Endothelial cell of umbilical vein (primary cell): ENCODE measurements at regions not wholly inside any gene's neighbourhood (a gene's known extent, or its start where the extent isn't known, plus 50 kb on each side); places are given as distances from the start of the nearest gene placed in this dataset.

Source experiments
- BruUV-seq: library from RNA; stranded (reverse); fragments of 400-500 nt; replicated peaks from 2 replicates; lab custom pipeline; 2021; lab: Mats Ljungman, UMichigan
- CTCF ChIA-PET: fragments of 300-600, 350-600 bp; sonication (Branson Sonifier 250); formaldehyde crosslinking; loops from one replicate; lab custom pipeline; 2021; ENCODE audit warnings: antibody characterized with exemption, inconsistent platforms; lab: Charles Lee
- POLR2A ChIA-PET: fragments of 300-600, 350-600 bp; sonication (Branson Sonifier 250); formaldehyde crosslinking; loops from one replicate; lab custom pipeline; 2021; ENCODE audit warnings: antibody characterized with exemption, inconsistent platforms; lab: Charles Lee
- DNase-seq: peaks from one replicate; pipeline ENCODE4 v3.0.0-alpha.2; 2011; ENCODE audit warnings: low read depth, low spot score
- FAIRE-seq: peaks from 2 replicates; lab custom pipeline; 2011; peaks lifted over from hg19 to GRCh38; lab: Jason Lieb, UNC
- H2AFZ ChIP-seq: 2 replicates; pipeline ENCODE4 v1.6.0; 2012; ENCODE audit warnings: low read depth, low read length, control low read depth, inconsistent platforms
- H3K27ac ChIP-seq: 2 replicates; pipeline ENCODE4 v1.5.1; 2011; ENCODE audit warnings: low read depth, mild to moderate bottlenecking, control low read depth, low read length, moderate library complexity; ENCODE audit not compliant: insufficient read depth
- H3K27me3 ChIP-seq, 2 experiments: 2 replicates each; pipeline versions ENCODE4 v1.6.0 to v1.6.1; 2011; ENCODE audit warnings: low read length in 2 of 2, mixed read lengths in 1 of 2; ENCODE audit not compliant: control insufficient read depth in 2 of 2, insufficient read depth in 2 of 2
- H3K36me3 ChIP-seq, 2 experiments: 2 replicates in 1 of 2; 3 replicates in 1 of 2; pipeline ENCODE4 v1.5.1; 2011; ENCODE audit warnings: low read length in 2 of 2, mild to moderate bottlenecking in 1 of 2, moderate library complexity in 1 of 2; ENCODE audit not compliant: control insufficient read depth in 2 of 2, insufficient read depth in 2 of 2; ENCODE audit errors: extremely low read depth in 1 of 2
- H3K4me1 ChIP-seq: 3 replicates; pipeline ENCODE4 v1.5.1; 2011; ENCODE audit warnings: mild to moderate bottlenecking, low read length; ENCODE audit not compliant: control insufficient read depth, insufficient read depth; ENCODE audit errors: extremely low read depth
- H3K4me2 ChIP-seq: 2 replicates; pipeline ENCODE4 v1.6.1; 2011; ENCODE audit warnings: low read length, control low read depth, mixed read lengths; ENCODE audit not compliant: insufficient read depth
- H3K4me3 ChIP-seq, 3 experiments: fragments of 200-600 bp in 1 of 3; sonication (generic), shearing (Covaris generic) in 1 of 3; replicated peaks in 1 of 3; 2 replicates each; pipeline ENCODE4 v1.5.1; 2011 to 2016; ENCODE audit warnings: control low read depth in 3 of 3, low read length in 3 of 3, mild to moderate bottlenecking in 2 of 3, inconsistent platforms in 1 of 3, low read depth in 1 of 3, moderate library complexity in 1 of 3; ENCODE audit not compliant: insufficient read depth in 1 of 3
- H3K79me2 ChIP-seq: 2 replicates; pipeline ENCODE4 v1.6.0; 2012; ENCODE audit warnings: low read length, inconsistent platforms; ENCODE audit not compliant: control insufficient read depth, insufficient read depth
- H3K9ac ChIP-seq: replicated peaks from 2 replicates; pipeline ENCODE3; 2011; ENCODE audit warnings: low read length, control low read depth; ENCODE audit not compliant: insufficient read depth; ENCODE audit errors: extremely low read depth
- H3K9me1 ChIP-seq: replicated peaks from 3 replicates; pipeline ENCODE4 v1.6.0; 2011; ENCODE audit warnings: mild to moderate bottlenecking, low read length; ENCODE audit not compliant: control insufficient read depth, insufficient read depth; ENCODE audit errors: extremely low read depth
- H3K9me3 ChIP-seq: replicated peaks from 2 replicates; pipeline ENCODE4 v1.5.1; 2012; ENCODE audit warnings: low read length, inconsistent platforms; ENCODE audit not compliant: control insufficient read depth, insufficient read depth
- H4K20me1 ChIP-seq: replicated peaks from 2 replicates; pipeline ENCODE3; 2011; ENCODE audit warnings: mild to moderate bottlenecking, low read length; ENCODE audit not compliant: control insufficient read depth, insufficient read depth; ENCODE audit errors: extremely low read depth
- EZH2 ChIP-seq: IDR thresholded peaks from 2 replicates; pipeline ENCODE4 v1.6.1; 2012; ENCODE audit warnings: borderline replicate concordance, low read depth, mild to moderate bottlenecking, moderate library complexity, low read length, inconsistent platforms; ENCODE audit not compliant: severe bottlenecking
- FOS ChIP-seq: IDR thresholded peaks from 2 replicates; pipeline ENCODE4 v1.6.1; 2011; ENCODE audit warnings: mild to moderate bottlenecking, low read length, moderate library complexity, borderline replicate concordance; ENCODE audit not compliant: insufficient read depth
- GATA2 ChIP-seq: IDR thresholded peaks from 2 replicates; pipeline ENCODE4 v1.7.0; 2011; ENCODE audit warnings: low read depth, mild to moderate bottlenecking, moderate library complexity, mixed read lengths, low read length; ENCODE audit not compliant: insufficient read length, insufficient read depth
- JUN ChIP-seq: IDR thresholded peaks from 2 replicates; pipeline ENCODE4 v1.6.1; 2011; ENCODE audit warnings: borderline replicate concordance, low read depth; ENCODE audit not compliant: insufficient read length, insufficient read depth
- POLR2A ChIP-seq: IDR thresholded peaks from 2 replicates; pipeline ENCODE4 v1.6.1; 2012; ENCODE audit warnings: low read depth, mild to moderate bottlenecking, control low read depth, low read length
- POLR2AphosphoS5 ChIP-seq: IDR thresholded peaks from 2 replicates; pipeline ENCODE4 v1.6.1; 2012; ENCODE audit warnings: low read depth, mild to moderate bottlenecking, control low read depth, low read length, moderate library complexity; ENCODE audit not compliant: insufficient read depth
- dilution Hi-C: fragments of 300-500 bp; cut with MboI; formaldehyde crosslinking; loops from one replicate; pipeline ENCODE4 v1.15.0; 2019; ENCODE audit warnings: low sequenced_read_pairs; ENCODE audit not compliant: extremely low pct_ligation_motif_present
- intact Hi-C: fragments of 100-400 bp; cut with micrococcal nuclease; formaldehyde crosslinking; loops from one replicate; pipeline ENCODE4 v1.10.0; 2022
- TF ChIP-seq, protein P1 (sequence below), 2 donors: IDR thresholded peaks; 1 replicate in 1 of 2; 2 replicates in 1 of 2; pipeline ENCODE4 v1.5.1; 2011; ENCODE audit warnings: low read length in 2 of 2, mild to moderate bottlenecking in 2 of 2, moderate library complexity in 2 of 2, control low read depth in 1 of 2, inconsistent platforms in 1 of 2, low read depth in 1 of 2; ENCODE audit not compliant: insufficient read depth in 1 of 2; ENCODE audit errors: extremely low read depth in 1 of 2

GRCh38 chr1:116853680-116854402, 55.9 kb upstream of the PTGFRN start:
- Histone ChIP-seq H4K20me1 (no peaks in the 10 kb centered on the region), H2AFZ (peak overlapping the region; percentile 64), H3K27ac (peak overlapping the region; percentile 72), H3K9me3 (no peaks in the 10 kb centered on the region), H3K36me3 (no peaks in the 10 kb centered on the region), H3K4me1 (peaks cover 30% of the 10 kb centered on the region), H3K9ac (peak overlapping the region; percentile 35), H3K9me1 (no peaks in the 10 kb centered on the region), H3K79me2 (no peaks in the 10 kb centered on the region), H3K4me3 (no peak overlapping the region), H3K27me3 (no peaks in the 10 kb centered on the region), H3K4me2 (peak overlapping the region; percentile 67)
- ChIA-PET POLR2A (no interaction called here), CTCF (interaction anchor here (0.7 to 1.5 kb wide), 13 partner anchors 12 to 275 kb away, joined by 3 to 12 read pairs (median 4); partner anchors contain the start of gene TTF2)
- TF ChIP-seq FOS (peak; percentile 92), POLR2A (peak; percentile 3), JUN (peak; percentile 86), POLR2AphosphoS5 (peak; percentile 82), EZH2 (no peak), GATA2 (peak; percentile 74)
- TF ChIP-seq, protein P1, sequence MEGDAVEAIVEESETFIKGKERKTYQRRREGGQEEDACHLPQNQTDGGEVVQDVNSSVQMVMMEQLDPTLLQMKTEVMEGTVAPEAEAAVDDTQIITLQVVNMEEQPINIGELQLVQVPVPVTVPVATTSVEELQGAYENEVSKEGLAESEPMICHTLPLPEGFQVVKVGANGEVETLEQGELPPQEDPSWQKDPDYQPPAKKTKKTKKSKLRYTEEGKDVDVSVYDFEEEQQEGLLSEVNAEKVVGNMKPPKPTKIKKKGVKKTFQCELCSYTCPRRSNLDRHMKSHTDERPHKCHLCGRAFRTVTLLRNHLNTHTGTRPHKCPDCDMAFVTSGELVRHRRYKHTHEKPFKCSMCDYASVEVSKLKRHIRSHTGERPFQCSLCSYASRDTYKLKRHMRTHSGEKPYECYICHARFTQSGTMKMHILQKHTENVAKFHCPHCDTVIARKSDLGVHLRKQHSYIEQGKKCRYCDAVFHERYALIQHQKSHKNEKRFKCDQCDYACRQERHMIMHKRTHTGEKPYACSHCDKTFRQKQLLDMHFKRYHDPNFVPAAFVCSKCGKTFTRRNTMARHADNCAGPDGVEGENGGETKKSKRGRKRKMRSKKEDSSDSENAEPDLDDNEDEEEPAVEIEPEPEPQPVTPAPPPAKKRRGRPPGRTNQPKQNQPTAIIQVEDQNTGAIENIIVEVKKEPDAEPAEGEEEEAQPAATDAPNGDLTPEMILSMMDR (IDR thresholded peaks at IDR 0.05; ENCODE audit: extremely low read depth in 1 of 2, insufficient read depth in 1 of 2, low read depth in 1 of 2, low read length in 2 of 2): no peak
- dilution Hi-C loops: no loop called here
- FAIRE-seq: peak; percentile 97
- no TSS peak for BruUV-seq
- DNase-seq: peak; percentile 94
- intact Hi-C loops: loop anchor here (1.0 to 10.0 kb wide), 5 partner anchors 24 to 279 kb away; partner anchors contain the start of gene CD58
